Mucosa of rectum (tissue), 2 donors: ENCODE measurements at regions not wholly inside any gene's neighbourhood (a gene's known extent, or its start where the extent isn't known, plus 50 kb on each side); places are given as distances from the start of the nearest gene placed in this dataset.
"Not testable (repeated sequence)": the region's sequence is repeated elsewhere in the genome, so short reads cannot be mapped to it uniquely, and the experiment has no call there.

ENCODE experiments used
- H3K27ac ChIP-seq, 2 donors: one replicate each; pipeline ENCODE4 v1.7.0; 2013; ENCODE audit warnings: inconsistent platforms in 2 of 2, low read depth in 2 of 2, low read length in 2 of 2
- H3K27me3 ChIP-seq, 2 donors: one replicate each; pipeline ENCODE4 v1.7.0; 2013; ENCODE audit warnings: low read length in 2 of 2; ENCODE audit not compliant: control insufficient read depth in 2 of 2, insufficient read depth in 2 of 2
- H3K36me3 ChIP-seq, 2 donors: one replicate each; pipeline ENCODE4 v1.7.0; 2013; ENCODE audit warnings: low read length in 2 of 2; ENCODE audit not compliant: control insufficient read depth in 2 of 2, insufficient read depth in 2 of 2
- H3K4me1 ChIP-seq, 2 donors: one replicate each; pipeline ENCODE4 v1.7.0; 2013; ENCODE audit warnings: low read length in 2 of 2, mild to moderate bottlenecking in 1 of 2; ENCODE audit not compliant: control insufficient read depth in 2 of 2, insufficient read depth in 2 of 2
- H3K4me3 ChIP-seq, 2 donors: one replicate each; pipeline ENCODE4 v1.7.0; 2013; ENCODE audit warnings: low read length in 2 of 2
- H3K9ac ChIP-seq, 2 donors: one replicate each; pipeline ENCODE4 v1.7.0; 2013; ENCODE audit warnings: low read length in 2 of 2, low read depth in 1 of 2, mild to moderate bottlenecking in 1 of 2
- H3K9me3 ChIP-seq, 2 donors: one replicate each; pipeline ENCODE4 v1.7.0; 2013; ENCODE audit warnings: low read length in 2 of 2; ENCODE audit not compliant: control insufficient read depth in 2 of 2
- donor health status: healthy.
- donor health status: Normal muscosa, but diverticular disease.

DNA sequence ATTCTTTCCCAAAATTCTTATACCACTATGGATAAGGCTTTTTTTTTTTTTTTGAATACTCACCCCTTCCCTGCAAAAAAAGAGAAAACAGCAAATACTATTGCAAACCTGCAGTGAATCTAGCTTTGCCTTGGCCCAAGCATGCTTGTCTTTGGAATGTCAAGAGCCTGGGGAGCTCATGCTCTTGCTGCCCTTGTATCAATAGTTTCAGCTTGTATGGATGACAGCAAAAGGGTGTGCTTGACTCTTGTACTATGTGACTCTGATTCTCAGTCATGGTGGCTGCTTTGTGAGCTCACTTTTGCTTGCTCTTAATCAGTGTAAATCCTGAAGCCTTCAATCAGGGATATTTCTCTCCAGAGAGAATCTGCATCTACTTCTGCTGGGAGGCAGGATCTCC, 149.2 kb downstream of the EMP1 start:
- H3K27ac ChIP-seq = no peak overlapping the region
- no peaks in the 10 kb centered on the region for H3K9me3 ChIP-seq
- no peaks in the 10 kb centered on the region for H3K36me3 ChIP-seq
- no peak overlapping the region for H3K4me3 ChIP-seq
- no peaks in the 10 kb centered on the region for H3K4me1 ChIP-seq
- no peak overlapping the region for H3K9ac ChIP-seq
- no peaks in the 10 kb centered on the region for H3K27me3 ChIP-seq

DNA sequence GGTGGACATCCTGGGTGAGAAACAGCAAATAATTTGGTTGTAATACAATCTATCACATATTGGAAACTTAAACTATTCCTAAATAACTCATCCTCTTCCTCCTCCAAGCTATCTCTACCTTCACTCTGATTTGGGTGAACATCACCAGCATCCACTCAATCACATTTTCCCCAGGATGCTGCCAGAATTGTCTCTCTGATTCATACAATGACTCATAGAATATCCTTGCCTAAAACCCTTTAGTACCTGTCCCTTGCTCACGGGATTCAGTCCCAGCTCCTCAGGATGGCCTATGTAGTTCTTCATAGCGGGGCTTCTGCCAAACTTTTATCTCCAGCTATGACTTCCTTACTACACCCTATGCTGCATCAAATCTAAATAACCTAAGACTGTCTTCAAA, 146.8 kb downstream of the EMP1 start:
- Histone ChIP-seq H3K4me3 (no peak overlapping the region), H3K27ac (no peak overlapping the region), H3K27me3 (no peaks in the 10 kb centered on the region), H3K36me3 (no peaks in the 10 kb centered on the region), H3K9ac (no peak overlapping the region), H3K9me3 (no peaks in the 10 kb centered on the region), H3K4me1 (no peaks in the 10 kb centered on the region)

DNA sequence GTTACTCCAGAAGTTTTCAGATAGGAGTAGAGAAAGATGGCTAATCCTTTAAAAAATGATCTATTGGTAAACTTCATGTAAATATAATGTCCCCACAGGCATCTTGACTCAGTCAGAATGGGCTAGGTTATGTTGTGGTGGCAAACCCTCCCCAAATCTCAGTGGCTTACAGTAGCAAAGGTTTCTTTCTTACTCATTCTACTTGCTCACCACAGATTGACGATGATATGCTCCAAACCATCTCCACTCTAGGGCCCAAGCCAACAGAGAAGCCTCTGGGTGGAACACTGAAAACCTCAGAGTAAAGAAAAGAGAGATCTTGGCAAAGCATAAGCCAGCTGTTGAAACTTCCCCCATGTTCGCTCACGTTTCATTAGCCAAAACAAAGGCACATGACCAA, 146.4 kb downstream of the EMP1 start:
- no peak overlapping the region for H3K4me3 ChIP-seq
- no peaks in the 10 kb centered on the region for H3K27me3 ChIP-seq
- no peak overlapping the region for H3K9ac ChIP-seq
- no peaks in the 10 kb centered on the region for H3K4me1 ChIP-seq
- no peaks in the 10 kb centered on the region for H3K36me3 ChIP-seq
- no peaks in the 10 kb centered on the region for H3K9me3 ChIP-seq
- H3K27ac ChIP-seq = no peak overlapping the region

DNA sequence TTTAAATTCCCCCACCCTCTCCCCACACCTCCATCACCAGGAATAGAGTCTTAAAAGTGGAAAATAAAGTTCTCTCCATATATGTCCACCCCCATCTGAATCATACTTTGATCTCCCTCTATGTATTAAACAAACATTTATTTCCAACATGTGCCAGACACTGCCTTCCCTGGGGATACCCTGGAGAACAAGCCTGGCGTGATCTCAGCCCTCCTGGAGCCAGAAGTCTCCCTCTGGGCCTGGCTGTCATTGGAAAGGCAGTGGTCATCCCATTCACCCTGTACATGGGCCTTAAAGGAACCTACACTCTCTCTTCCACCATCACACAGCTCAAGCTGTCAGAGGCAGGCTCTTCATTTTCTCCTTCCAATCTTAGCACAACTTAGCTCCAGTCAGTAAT, 143.6 kb downstream of the EMP1 start:
- no peaks in the 10 kb centered on the region for H3K27me3 ChIP-seq
- H3K27ac ChIP-seq = no peak overlapping the region
- H3K4me3 ChIP-seq = no peak overlapping the region
- no peaks in the 10 kb centered on the region for H3K4me1 ChIP-seq
- H3K9ac ChIP-seq = no peak overlapping the region
- no peaks in the 10 kb centered on the region for H3K36me3 ChIP-seq
- no peaks in the 10 kb centered on the region for H3K9me3 ChIP-seq

DNA sequence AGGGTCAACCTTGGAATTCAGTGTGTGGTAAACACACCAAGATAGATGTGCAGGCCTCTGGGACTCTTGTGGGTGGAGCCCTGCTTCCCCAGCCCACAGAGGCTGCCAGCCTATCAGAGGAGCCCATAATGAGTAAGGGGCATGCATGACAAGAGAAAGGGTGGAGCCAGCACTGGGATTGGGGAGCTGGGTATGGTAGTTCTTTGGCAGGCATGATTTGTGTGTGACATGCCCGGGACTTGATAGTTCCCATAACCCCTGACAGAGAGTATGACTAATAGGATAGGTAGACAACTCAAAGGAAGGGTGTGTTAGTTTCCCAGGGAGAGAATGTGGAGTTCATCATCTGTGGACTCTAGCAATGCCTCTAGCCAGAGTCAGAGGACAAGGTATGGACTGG, 143.0 kb downstream of the EMP1 start:
- Histone ChIP-seq H3K4me3 (no peak overlapping the region), H3K36me3 (no peaks in the 10 kb centered on the region), H3K27me3 (no peaks in the 10 kb centered on the region), H3K4me1 (no peaks in the 10 kb centered on the region), H3K9me3 (no peaks in the 10 kb centered on the region), H3K9ac (no peak overlapping the region), H3K27ac (no peak overlapping the region)

DNA sequence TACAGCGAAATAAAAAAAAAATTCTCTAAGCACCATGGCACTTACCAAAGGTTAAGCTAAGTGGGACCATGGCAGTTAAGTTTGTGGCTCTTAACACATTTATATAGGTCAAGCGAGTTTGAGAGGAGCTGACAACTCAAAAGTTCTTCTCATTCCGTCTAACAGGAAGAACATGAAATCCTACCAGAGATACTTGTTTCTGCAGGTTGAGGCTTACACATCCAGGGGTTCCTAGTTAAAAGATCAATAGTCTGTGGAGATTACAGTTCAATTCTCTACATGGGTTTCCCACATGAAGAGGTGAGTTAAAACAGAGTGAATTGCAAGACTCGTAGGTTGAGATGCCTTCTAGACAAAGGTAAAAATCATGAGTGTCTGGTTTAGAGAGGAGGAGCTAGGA, 142.6 kb downstream of the EMP1 start:
- Histone ChIP-seq H3K9me3 (no peaks in the 10 kb centered on the region), H3K27me3 (no peaks in the 10 kb centered on the region), H3K9ac (no peak overlapping the region), H3K27ac (no peak overlapping the region), H3K4me1 (no peaks in the 10 kb centered on the region), H3K4me3 (no peak overlapping the region), H3K36me3 (no peaks in the 10 kb centered on the region)

DNA sequence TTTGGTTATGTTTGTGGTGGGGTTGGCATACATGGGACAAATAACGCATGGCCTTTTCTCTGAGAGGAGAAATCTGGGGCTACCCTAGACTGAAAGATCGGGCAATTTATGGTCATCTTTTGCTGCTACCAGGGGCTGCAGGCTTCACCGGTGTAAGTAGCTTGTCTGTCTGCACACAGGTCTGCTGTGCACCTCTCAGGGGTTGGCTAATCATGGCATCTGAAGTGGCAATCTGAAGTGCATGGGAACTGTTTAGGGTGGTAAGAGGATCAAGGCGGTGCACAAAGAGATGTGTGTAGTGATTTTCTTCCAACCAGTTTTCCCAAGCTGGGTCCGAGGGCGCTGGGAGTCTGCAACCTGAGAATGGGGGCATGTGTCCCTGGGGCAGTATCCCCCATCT, 141.3 kb downstream of the EMP1 start:
- H3K4me3 ChIP-seq = no peak overlapping the region
- no peaks in the 10 kb centered on the region for H3K4me1 ChIP-seq
- no peaks in the 10 kb centered on the region for H3K9me3 ChIP-seq
- no peak overlapping the region for H3K9ac ChIP-seq
- H3K27ac ChIP-seq = no peak overlapping the region
- no peaks in the 10 kb centered on the region for H3K27me3 ChIP-seq
- H3K36me3 ChIP-seq = no peaks in the 10 kb centered on the region

DNA sequence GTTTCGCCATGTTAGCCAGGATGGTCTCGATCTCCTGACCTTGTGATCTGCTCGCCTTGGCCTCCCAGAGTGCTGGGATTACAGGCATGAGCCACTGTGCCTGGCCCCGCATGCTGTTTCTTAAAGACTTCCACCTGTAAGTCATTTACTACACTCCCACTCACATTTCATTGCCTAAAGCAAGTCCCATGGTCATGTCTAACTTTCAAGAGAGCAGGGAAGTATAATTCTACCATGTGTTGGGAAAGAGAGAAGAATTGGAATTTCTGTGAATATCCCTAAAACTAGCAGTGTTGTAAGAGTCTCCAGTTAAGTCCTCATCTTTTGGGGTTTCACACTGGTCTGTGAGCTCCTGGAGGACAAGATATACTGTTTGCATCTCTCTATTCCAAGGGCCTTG, 139.7 kb downstream of the EMP1 start:
- Histone ChIP-seq H3K9ac (no peak overlapping the region), H3K27ac (no peak overlapping the region), H3K4me3 (no peak overlapping the region), H3K27me3 (no peaks in the 10 kb centered on the region), H3K36me3 (no peaks in the 10 kb centered on the region), H3K4me1 (no peaks in the 10 kb centered on the region), H3K9me3 (no peaks in the 10 kb centered on the region)

DNA sequence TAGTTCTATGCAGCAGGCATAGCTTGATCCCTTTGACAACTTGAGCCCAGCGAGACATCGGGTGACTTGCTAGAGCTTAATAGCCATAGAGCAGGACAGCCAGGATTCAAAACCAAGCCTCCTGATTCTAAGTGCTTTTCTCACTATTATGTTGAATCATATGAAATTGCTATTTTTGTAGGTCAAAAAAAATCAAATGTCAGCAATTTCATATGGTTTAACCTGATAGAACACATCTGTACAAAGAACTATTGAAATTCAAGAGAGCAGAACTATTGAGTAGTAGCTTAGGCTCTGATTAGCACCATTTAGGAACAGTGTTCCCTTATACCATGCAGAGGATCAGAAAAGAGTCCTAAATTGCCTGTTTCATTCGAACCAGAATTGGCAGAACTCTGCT, 132.0 kb downstream of the EMP1 start:
- no peaks in the 10 kb centered on the region for H3K9me3 ChIP-seq
- no peak overlapping the region for H3K9ac ChIP-seq
- no peak overlapping the region for H3K4me3 ChIP-seq
- H3K27me3 ChIP-seq = no peaks in the 10 kb centered on the region
- H3K27ac ChIP-seq = no peak overlapping the region
- no peaks in the 10 kb centered on the region for H3K36me3 ChIP-seq
- no peaks in the 10 kb centered on the region for H3K4me1 ChIP-seq

DNA sequence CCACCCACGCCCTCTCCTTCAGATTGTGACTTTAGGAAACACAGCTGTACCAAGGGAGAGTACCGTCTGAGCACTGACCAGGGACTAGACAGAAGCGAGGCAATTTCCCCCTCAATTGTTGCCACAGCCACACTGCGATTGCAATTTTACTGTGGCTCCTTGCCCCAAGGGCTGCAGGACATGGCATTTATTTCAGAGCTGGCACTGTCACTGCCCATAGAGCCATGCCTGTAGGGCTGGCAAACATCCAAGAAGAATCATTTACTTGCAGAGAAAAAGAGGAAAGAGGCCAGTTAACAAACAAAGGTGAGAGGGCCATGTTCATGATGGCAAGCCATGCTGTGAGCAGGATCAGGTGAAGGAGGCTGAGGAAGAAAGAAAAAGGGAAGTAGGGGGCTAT, 129.6 kb downstream of the EMP1 start:
- Histone ChIP-seq H3K9me3 (no peaks in the 10 kb centered on the region), H3K4me1 (no peaks in the 10 kb centered on the region), H3K27ac (no peak overlapping the region), H3K9ac (no peak overlapping the region), H3K27me3 (no peaks in the 10 kb centered on the region), H3K36me3 (no peaks in the 10 kb centered on the region), H3K4me3 (no peak overlapping the region)

DNA sequence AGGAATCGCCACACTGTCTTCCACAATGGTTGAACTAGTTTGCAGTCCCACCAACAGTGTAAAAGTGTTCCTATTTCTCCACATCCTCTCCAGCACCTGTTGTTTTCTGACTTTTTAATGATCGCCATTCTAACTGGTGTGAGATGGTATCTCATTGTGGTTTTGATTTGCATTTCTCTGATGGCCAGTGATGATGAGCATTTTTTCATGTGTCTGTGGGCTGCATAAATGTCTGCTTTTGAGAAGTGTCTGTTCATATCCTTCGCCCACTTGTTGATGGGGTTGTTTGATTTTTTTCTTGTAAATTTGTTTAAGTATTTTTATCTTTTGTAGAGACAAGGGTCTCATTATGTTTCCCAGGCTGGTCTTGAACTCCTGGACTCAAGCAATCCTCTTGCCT, 128.5 kb downstream of the EMP1 start:
- not testable (repeated sequence) for H3K27ac ChIP-seq, H3K4me1 ChIP-seq, H3K36me3 ChIP-seq, H3K9ac ChIP-seq, H3K4me3 ChIP-seq, H3K9me3 ChIP-seq, H3K27me3 ChIP-seq
